Endothelial cell of umbilical vein (primary cell): ENCODE measurements at regions not wholly inside any gene's neighbourhood (a gene's known extent, or its start where the extent isn't known, plus 50 kb on each side); places are given as distances from the start of the nearest gene placed in this dataset.

Experiments used
- BruUV-seq: library from RNA; stranded (reverse); fragments of 400-500 nt; replicated peaks from 2 replicates; lab custom pipeline; 2021; lab: Mats Ljungman, UMichigan
- CTCF ChIA-PET: fragments of 300-600, 350-600 bp; sonication (Branson Sonifier 250); formaldehyde crosslinking; loops from one replicate; lab custom pipeline; 2021; ENCODE audit warnings: antibody characterized with exemption, inconsistent platforms; lab: Charles Lee
- POLR2A ChIA-PET: fragments of 300-600, 350-600 bp; sonication (Branson Sonifier 250); formaldehyde crosslinking; loops from one replicate; lab custom pipeline; 2021; ENCODE audit warnings: antibody characterized with exemption, inconsistent platforms; lab: Charles Lee
- DNase-seq: peaks from one replicate; pipeline ENCODE4 v3.0.0-alpha.2; 2011; ENCODE audit warnings: low read depth, low spot score
- FAIRE-seq: peaks from 2 replicates; lab custom pipeline; 2011; peaks lifted over from hg19 to GRCh38; lab: Jason Lieb, UNC
- H2AFZ ChIP-seq: 2 replicates; pipeline ENCODE4 v1.6.0; 2012; ENCODE audit warnings: low read depth, low read length, control low read depth, inconsistent platforms
- H3K27ac ChIP-seq: 2 replicates; pipeline ENCODE4 v1.5.1; 2011; ENCODE audit warnings: low read depth, mild to moderate bottlenecking, control low read depth, low read length, moderate library complexity; ENCODE audit not compliant: insufficient read depth
- H3K27me3 ChIP-seq, 2 experiments: 2 replicates each; pipeline versions ENCODE4 v1.6.0 to v1.6.1; 2011; ENCODE audit warnings: low read length in 2 of 2, mixed read lengths in 1 of 2; ENCODE audit not compliant: control insufficient read depth in 2 of 2, insufficient read depth in 2 of 2
- H3K36me3 ChIP-seq, 2 experiments: 2 replicates in 1 of 2; 3 replicates in 1 of 2; pipeline ENCODE4 v1.5.1; 2011; ENCODE audit warnings: low read length in 2 of 2, mild to moderate bottlenecking in 1 of 2, moderate library complexity in 1 of 2; ENCODE audit not compliant: control insufficient read depth in 2 of 2, insufficient read depth in 2 of 2; ENCODE audit errors: extremely low read depth in 1 of 2
- H3K4me1 ChIP-seq: 3 replicates; pipeline ENCODE4 v1.5.1; 2011; ENCODE audit warnings: mild to moderate bottlenecking, low read length; ENCODE audit not compliant: control insufficient read depth, insufficient read depth; ENCODE audit errors: extremely low read depth
- H3K4me2 ChIP-seq: 2 replicates; pipeline ENCODE4 v1.6.1; 2011; ENCODE audit warnings: low read length, control low read depth, mixed read lengths; ENCODE audit not compliant: insufficient read depth
- H3K4me3 ChIP-seq, 3 experiments: fragments of 200-600 bp in 1 of 3; sonication (generic), shearing (Covaris generic) in 1 of 3; replicated peaks in 1 of 3; 2 replicates each; pipeline ENCODE4 v1.5.1; 2011 to 2016; ENCODE audit warnings: control low read depth in 3 of 3, low read length in 3 of 3, mild to moderate bottlenecking in 2 of 3, inconsistent platforms in 1 of 3, low read depth in 1 of 3, moderate library complexity in 1 of 3; ENCODE audit not compliant: insufficient read depth in 1 of 3
- H3K79me2 ChIP-seq: 2 replicates; pipeline ENCODE4 v1.6.0; 2012; ENCODE audit warnings: low read length, inconsistent platforms; ENCODE audit not compliant: control insufficient read depth, insufficient read depth
- H3K9ac ChIP-seq: replicated peaks from 2 replicates; pipeline ENCODE3; 2011; ENCODE audit warnings: low read length, control low read depth; ENCODE audit not compliant: insufficient read depth; ENCODE audit errors: extremely low read depth
- H3K9me1 ChIP-seq: replicated peaks from 3 replicates; pipeline ENCODE4 v1.6.0; 2011; ENCODE audit warnings: mild to moderate bottlenecking, low read length; ENCODE audit not compliant: control insufficient read depth, insufficient read depth; ENCODE audit errors: extremely low read depth
- H3K9me3 ChIP-seq: replicated peaks from 2 replicates; pipeline ENCODE4 v1.5.1; 2012; ENCODE audit warnings: low read length, inconsistent platforms; ENCODE audit not compliant: control insufficient read depth, insufficient read depth
- H4K20me1 ChIP-seq: replicated peaks from 2 replicates; pipeline ENCODE3; 2011; ENCODE audit warnings: mild to moderate bottlenecking, low read length; ENCODE audit not compliant: control insufficient read depth, insufficient read depth; ENCODE audit errors: extremely low read depth
- CTCF ChIP-seq, 2 donors: IDR thresholded peaks; 1 replicate in 1 of 2; 2 replicates in 1 of 2; pipeline ENCODE4 v1.5.1; 2011; ENCODE audit warnings: low read length in 2 of 2, mild to moderate bottlenecking in 2 of 2, moderate library complexity in 2 of 2, control low read depth in 1 of 2, inconsistent platforms in 1 of 2, low read depth in 1 of 2; ENCODE audit not compliant: insufficient read depth in 1 of 2; ENCODE audit errors: extremely low read depth in 1 of 2
- EZH2 ChIP-seq: IDR thresholded peaks from 2 replicates; pipeline ENCODE4 v1.6.1; 2012; ENCODE audit warnings: borderline replicate concordance, low read depth, mild to moderate bottlenecking, moderate library complexity, low read length, inconsistent platforms; ENCODE audit not compliant: severe bottlenecking
- FOS ChIP-seq: IDR thresholded peaks from 2 replicates; pipeline ENCODE4 v1.6.1; 2011; ENCODE audit warnings: mild to moderate bottlenecking, low read length, moderate library complexity, borderline replicate concordance; ENCODE audit not compliant: insufficient read depth
- GATA2 ChIP-seq: IDR thresholded peaks from 2 replicates; pipeline ENCODE4 v1.7.0; 2011; ENCODE audit warnings: low read depth, mild to moderate bottlenecking, moderate library complexity, mixed read lengths, low read length; ENCODE audit not compliant: insufficient read length, insufficient read depth
- JUN ChIP-seq: IDR thresholded peaks from 2 replicates; pipeline ENCODE4 v1.6.1; 2011; ENCODE audit warnings: borderline replicate concordance, low read depth; ENCODE audit not compliant: insufficient read length, insufficient read depth
- MAX ChIP-seq: IDR thresholded peaks from 2 replicates; pipeline ENCODE4 v1.6.1; 2011; ENCODE audit not compliant: insufficient read depth, insufficient read length
- MYC ChIP-seq: IDR thresholded peaks from one replicate; pipeline ENCODE4 v1.6.1; 2011; ENCODE audit warnings: mild to moderate bottlenecking, low read depth, low read length
- POLR2A ChIP-seq: IDR thresholded peaks from 2 replicates; pipeline ENCODE4 v1.6.1; 2012; ENCODE audit warnings: low read depth, mild to moderate bottlenecking, control low read depth, low read length
- POLR2AphosphoS5 ChIP-seq: IDR thresholded peaks from 2 replicates; pipeline ENCODE4 v1.6.1; 2012; ENCODE audit warnings: low read depth, mild to moderate bottlenecking, control low read depth, low read length, moderate library complexity; ENCODE audit not compliant: insufficient read depth
- dilution Hi-C: fragments of 300-500 bp; cut with MboI; formaldehyde crosslinking; loops from one replicate; pipeline ENCODE4 v1.15.0; 2019; ENCODE audit warnings: low sequenced_read_pairs; ENCODE audit not compliant: extremely low pct_ligation_motif_present
- intact Hi-C: fragments of 100-400 bp; cut with micrococcal nuclease; formaldehyde crosslinking; loops from one replicate; pipeline ENCODE4 v1.10.0; 2022

GRCh38 chr22:46028106-46028991 lies 51.4 kb upstream of the WNT7B start:
- intact Hi-C loops (no loop called here), dilution Hi-C loops (no loop called here)
- no peak overlapping the region for H3K4me2 ChIP-seq
- H3K79me2 ChIP-seq: no peaks in the 10 kb centered on the region
- H3K36me3 ChIP-seq: no peaks in the 10 kb centered on the region
- BruUV-seq: no TSS peak
- H3K9ac ChIP-seq: no peak overlapping the region
- FAIRE-seq (no peak), DNase-seq (no peak)
- peaks cover 3% of the 10 kb centered on the region for H3K4me1 ChIP-seq
- ChIA-PET CTCF (interaction anchor here (0.8 to 2.8 kb wide), 5 partner anchors 10 to 22 kb away, joined by 3 to 17 read pairs (median 4); no protein-coding TSS in a partner anchor), POLR2A (no interaction called here)
- H3K27me3 ChIP-seq: peaks cover 0 to 3% of the 10 kb centered on the region in 2 experiments
- H3K9me1 ChIP-seq: no peaks in the 10 kb centered on the region
- H3K4me3 ChIP-seq: no peak overlapping the region
- TF ChIP-seq FOS: no peak
- TF ChIP-seq MAX: no peak
- no peak for TF ChIP-seq POLR2AphosphoS5
- TF ChIP-seq CTCF (IDR thresholded peaks at IDR 0.05; ENCODE audit: extremely low read depth in 1 of 2, insufficient read depth in 1 of 2, low read depth in 1 of 2, low read length in 2 of 2): no peak
- TF ChIP-seq GATA2: no peak
- no peak for TF ChIP-seq POLR2A
- TF ChIP-seq JUN: no peak
- TF ChIP-seq MYC: no peak
- no peak for TF ChIP-seq EZH2
- H2AFZ ChIP-seq: peak overlapping the region; percentile 84
- H4K20me1 ChIP-seq: no peaks in the 10 kb centered on the region
- no peak overlapping the region for H3K27ac ChIP-seq
- no peaks in the 10 kb centered on the region for H3K9me3 ChIP-seq
